BJ (cell line): ENCODE measurements at regions not wholly inside any gene's neighbourhood (a gene's known extent, or its start where the extent isn't known, plus 50 kb on each side); places are given as distances from the start of the nearest gene placed in this dataset. TPM values are rescaled to one million over a fixed set of nuclear protein-coding genes. Genes with fewer than 3 reads are reported as not detected.
"Not testable (repeated sequence)": the region's sequence is repeated elsewhere in the genome, so short reads cannot be mapped to it uniquely, and the experiment has no call there.

ENCODE experiments used
- CTCF ChIA-PET: fragments of 350-600 bp; formaldehyde crosslinking; extraction: SDS; loops from one replicate; lab custom pipeline; 2021; ENCODE audit warnings: antibody characterized with exemption, inconsistent platforms; lab: Yijun Ruan, JAX
- POLR2A ChIA-PET: fragments of 300-600 bp; sonication (Branson Sonifier 250); formaldehyde crosslinking; extraction: SDS; loops from one replicate; lab custom pipeline; 2021; ENCODE audit warnings: antibody characterized with exemption; lab: Charles Lee
- DNase-seq: peaks from one replicate; pipeline ENCODE4 v3.0.0-alpha.2; 2011; ENCODE audit warnings: low read depth
- H3K27me3 ChIP-seq: 2 replicates; pipeline ENCODE4 v1.6.0; 2011; ENCODE audit warnings: low read length; ENCODE audit not compliant: control insufficient read depth, insufficient read depth
- H3K36me3 ChIP-seq: 2 replicates; pipeline ENCODE4 v1.5.1; 2011; ENCODE audit warnings: low read length; ENCODE audit not compliant: control insufficient read depth, insufficient read depth
- H3K4me3 ChIP-seq: 2 replicates; pipeline ENCODE4 v1.5.1; 2011; ENCODE audit warnings: low read depth, mild to moderate bottlenecking, control low read depth, low read length
- small RNA-seq: library from RNA; depleted of rRNA; stranded (forward); fragments of <200 nt; gene quantifications from one replicate; pipeline ENCODE3, GENCODE V24; 2012; ENCODE audit warnings: low replicate concordance, low read depth; ENCODE audit not compliant: insufficient read length

- CTCF ChIA-PET = interaction anchor here (0.6 kb wide), 1 partner anchor 156 kb away, joined by 3 read pairs; no protein-coding TSS in a partner anchor
- POLR2A ChIA-PET = not testable (repeated sequence)
These were observed 109.5 kb downstream of the LAT start for GRCh38 chr16:29094325-29094724.

GRCh38 chr16:29089679-29090078 is 104.8 kb downstream of the LAT start:
- H3K4me3 ChIP-seq, CTCF ChIA-PET, DNase-seq, POLR2A ChIA-PET, H3K36me3 ChIP-seq, H3K27me3 ChIP-seq: not testable (repeated sequence)

More at GRCh38 chr16:29094325-29094724, 109.5 kb downstream of the LAT start:
- DNase-seq, H3K36me3 ChIP-seq, H3K27me3 ChIP-seq, H3K4me3 ChIP-seq: not testable (repeated sequence)

- CTCF ChIA-PET = not testable (repeated sequence)
These were observed 102.8 kb downstream of the LAT start for GRCh38 chr16:29087673-29088072.

GRCh38 chr16:29081829-29082639 is 97.2 kb downstream of the LAT start:
- DNase-seq, H3K27me3 ChIP-seq, POLR2A ChIA-PET, CTCF ChIA-PET, H3K36me3 ChIP-seq: not testable (repeated sequence)
- H3K4me3 ChIP-seq = peak overlapping the region; percentile 23; the same call in 1 of the 2 replicates

More at GRCh38 chr16:29087673-29088072, 102.8 kb downstream of the LAT start:
- POLR2A ChIA-PET, H3K36me3 ChIP-seq, H3K27me3 ChIP-seq, DNase-seq, H3K4me3 ChIP-seq: not testable (repeated sequence)

- H3K36me3 ChIP-seq, H3K27me3 ChIP-seq, DNase-seq, CTCF ChIA-PET: not testable (repeated sequence)
- POLR2A ChIA-PET = interaction anchor here (0.7 kb wide), 1 partner anchor 530 kb away, joined by 6 read pairs; no protein-coding TSS in a partner anchor
- peak overlapping the region; percentile 40 for H3K4me3 ChIP-seq
These were observed 89.9 kb downstream of the LAT start for GRCh38 chr16:29074554-29075402.

- H3K27me3 ChIP-seq, POLR2A ChIA-PET, H3K4me3 ChIP-seq, DNase-seq, CTCF ChIA-PET, H3K36me3 ChIP-seq: not testable (repeated sequence)
These were observed 77.4 kb downstream of the LAT start for GRCh38 chr16:29062235-29062634.

- CTCF ChIA-PET = not testable (repeated sequence)
These were observed 76.6 kb downstream of the LAT start for GRCh38 chr16:29061467-29061921.

GRCh38 chr16:29060022-29060810 is 75.4 kb downstream of the LAT start:
- POLR2A ChIA-PET, H3K4me3 ChIP-seq, H3K36me3 ChIP-seq, DNase-seq, H3K27me3 ChIP-seq, CTCF ChIA-PET: not testable (repeated sequence)

More at GRCh38 chr16:29061467-29061921, 76.6 kb downstream of the LAT start:
- H3K4me3 ChIP-seq, H3K36me3 ChIP-seq, DNase-seq, H3K27me3 ChIP-seq, POLR2A ChIA-PET: not testable (repeated sequence)

GRCh38 chr16:29059575-29059974 is 74.7 kb downstream of the LAT start:
- H3K4me3 ChIP-seq, DNase-seq, H3K27me3 ChIP-seq, POLR2A ChIA-PET, CTCF ChIA-PET, H3K36me3 ChIP-seq: not testable (repeated sequence)

Small RNA genes lying in the stretch of these regions (small RNA-seq; reads per million reads assigned to genes)
- gene AC025279.1 (not detected), gene SNX29P2 (not detected)
